Heart right ventricle (tissue), 16 donors: ENCODE measurements at regions not wholly inside any gene's neighbourhood (a gene's known extent, or its start where the extent isn't known, plus 50 kb on each side); places are given as distances from the start of the nearest gene placed in this dataset.

Experiments
- ATAC-seq, 8 donors: fragments of 200-7000 bp; cut with Tn5 transposase; one replicate each; pipeline ENCODE4 v1.9.1; 2020; ENCODE audit warnings: mild to moderate bottlenecking in 8 of 8, moderate library complexity in 8 of 8, moderate number of reproducible peaks in 1 of 8
- DNase-seq, 2 donors: peaks; one replicate each; pipeline ENCODE4 v3.0.0-alpha.2; 2020
- H3K27ac ChIP-seq, 10 donors: fragments of 200-600 bp; sonication (generic) in 2 of 10; one replicate each; pipeline versions ENCODE4 v1.5.0 to v1.8.0; 2020 to 2022; ENCODE audit warnings: mild to moderate bottlenecking in 3 of 10
- H3K27me3 ChIP-seq, 7 donors: fragments of 200-600 bp; one replicate each; pipeline ENCODE4 v1.8.0; 2021 to 2022; ENCODE audit warnings: mild to moderate bottlenecking in 2 of 7
- H3K36me3 ChIP-seq, 9 donors: fragments of 200-600 bp; sonication (generic) in 1 of 9; one replicate each; pipeline versions ENCODE4 v1.5.0 to v1.8.0; 2020 to 2022; ENCODE audit warnings: mild to moderate bottlenecking in 2 of 9
- H3K4me1 ChIP-seq, 9 donors: fragments of 200-600 bp; sonication (generic) in 1 of 9; one replicate each; pipeline versions ENCODE4 v1.5.0 to v1.8.0; 2020 to 2022; ENCODE audit warnings: mild to moderate bottlenecking in 4 of 9
- H3K4me3 ChIP-seq, 10 donors: fragments of 200-600 bp; sonication (generic) in 2 of 10; one replicate each; pipeline versions ENCODE4 v1.5.0 to v1.8.0; 2020 to 2022; ENCODE audit warnings: mild to moderate bottlenecking in 7 of 10, moderate library complexity in 2 of 10
- H3K9me3 ChIP-seq, 11 donors: fragments of 200-600 bp in 10 of 11; sonication (generic) in 2 of 11; one replicate each; pipeline versions ENCODE4 v1.5.0 to v1.8.0; 2013 to 2022; ENCODE audit warnings: mild to moderate bottlenecking in 2 of 11, control low read depth in 1 of 11, moderate library complexity in 1 of 11
- CTCF ChIP-seq, 9 donors: fragments of 200-600 bp; sonication (generic) in 2 of 9; IDR thresholded peaks; one replicate each; pipeline versions ENCODE4 v1.5.0 to v1.8.0; 2021 to 2022; ENCODE audit warnings: antibody characterized with exemption in 9 of 9, mild to moderate bottlenecking in 5 of 9, moderate library complexity in 1 of 9
- WGBS, 2 donors: extraction: QIAGEN DNeasy Blood & Tissue Kit; methylation state at CpG; one replicate each; pipeline ENCODE4 v1.1.7; 2013; ENCODE audit warnings: inconsistent platforms in 1 of 2; 5-methylcytosine and 5-hydroxymethylcytosine counted together
- intact Hi-C, 10 donors: fragments of 100-400 bp; cut with DNase I; formaldehyde crosslinking; loops; one replicate each; pipeline versions ENCODE4 v1.11.1 to v1.14.2; 2022
- donor health status: Arrhythmogenic right ventricular cardiomyopathy.
- donor health status: ischemic (EF 13 %, LVEDD 7.1; RV severe dilation, severe dysfunction).
- donor health status: healthy with polysubstance abuse.
- donor health status: DM: no; HTN: yes; CAD: no.
- donor health status: DM: no; HTN: no; CAD: no.
- donor health status: ischemic (EF 25% LVEDD 6.9; RV normal size, moderate dysfunction).
- donor health status: ischemic (EF 25% LVEDD 5.7; RV mildly dilated, moderate dysfunction).
- donor health status: healthy.
- donor health status: DM: yes; HTN: yes; CAD: no.
- donor health status: Ischemic cardiomyopathy.
- donor health status: ischemic (EF 35%, LVEDD 5.7; RV mildly dilated, moderate dysfunction).
- donor health status: nonischemic (EF 11% LVEDD 7.7; RV severe dilation, severe dysfunction).
- donor health status: DM: yes; HTN: yes; CAD: no.
- donor health status: PGD.
- donor health status: ischemic (EF 29% LVEDD 5.4; RV normal size, mild dysfunction).
- donor health status: nonischemic (EF 23%, LVEDD 6.1; RV moderate dilation, normal function).

DNA sequence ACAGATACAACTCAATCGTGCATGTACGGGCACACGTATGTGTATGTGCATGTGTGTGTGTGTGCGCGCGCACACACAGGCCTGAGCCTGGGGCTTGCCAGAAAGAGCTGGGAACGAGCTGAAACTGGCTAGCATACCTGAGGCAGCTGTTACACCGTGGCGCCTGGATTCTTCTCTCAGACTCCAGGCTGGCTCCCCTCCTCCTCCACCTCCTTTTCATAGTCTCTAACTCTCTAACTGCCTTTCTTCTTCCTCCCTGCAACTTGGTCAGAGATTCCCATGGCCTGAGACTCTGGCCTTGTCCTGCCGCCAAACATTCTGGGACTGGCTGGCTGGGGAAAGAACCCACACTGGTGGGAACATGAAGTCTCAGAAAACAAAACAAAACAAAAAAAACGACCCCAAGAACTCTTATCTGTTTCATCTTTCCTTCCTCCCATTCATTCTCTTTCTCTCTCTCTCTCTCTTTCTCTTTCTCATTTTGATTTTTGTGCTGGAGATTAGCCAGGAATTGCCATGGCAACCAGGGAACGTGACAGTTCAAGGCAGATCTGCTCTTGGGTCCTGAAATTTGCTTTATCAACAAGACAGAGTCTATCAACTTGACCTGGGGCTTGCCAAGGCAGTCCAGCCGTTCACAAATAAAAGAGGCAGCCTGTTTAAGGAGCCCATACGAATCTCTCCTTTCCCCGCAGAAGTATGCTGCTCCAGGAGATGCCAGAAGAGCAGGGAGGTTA lies 76.8 kb upstream of the SEM1 start:
- H3K27me3 ChIP-seq = no peaks in the 10 kb centered on the region
- H3K36me3 ChIP-seq = no peaks in the 10 kb centered on the region
- ATAC-seq = peak in 5 of 8 donors; percentile 20 to 65 (median 37)
- H3K4me3 ChIP-seq = peak overlapping the region in 3 of 10 donors; percentile 4 to 13 (median 10)
- 43 to 45% methylated on average over 15 of the region's 15 CpGs for WGBS, 2 donors
- no peak for TF ChIP-seq CTCF (IDR thresholded peaks at IDR 0.05)
- peaks cover 0 to 7% (median 0%) of the 10 kb centered on the region in 9 donors for H3K4me1 ChIP-seq
- intact Hi-C loops = no loop called here
- peak overlapping the region in 7 of 10 donors; percentile 9 to 42 (median 28) for H3K27ac ChIP-seq
- H3K9me3 ChIP-seq = no peaks in the 10 kb centered on the region
- DNase-seq = peak; percentile 8 to 26

DNA sequence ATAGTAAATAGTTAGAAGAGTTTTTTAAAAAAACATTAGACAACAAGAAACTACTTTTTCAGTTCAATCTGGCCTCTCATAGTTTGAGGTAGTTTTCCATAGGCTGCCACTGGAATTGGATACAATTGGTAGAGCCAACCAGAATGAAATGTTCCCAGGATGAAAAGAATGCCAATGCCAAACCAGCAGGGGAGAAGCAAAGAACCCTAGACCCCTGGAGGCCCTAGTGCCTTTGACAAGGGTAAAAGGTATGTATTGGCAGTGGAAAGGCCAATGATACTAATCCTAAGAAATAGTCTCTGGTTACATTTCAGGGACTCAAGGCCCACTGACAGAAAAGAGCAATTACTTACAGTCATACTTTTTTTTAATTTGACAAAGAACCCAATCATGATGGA lies 77.4 kb upstream of the SEM1 start:
- no peaks in the 10 kb centered on the region for H3K27me3 ChIP-seq
- H3K9me3 ChIP-seq = no peaks in the 10 kb centered on the region
- DNase-seq (no peak), ATAC-seq (no peak)
- H3K27ac ChIP-seq = peak overlapping the region in 5 of 10 donors; percentile 9 to 32 (median 23)
- peaks cover 0 to 7% (median 0%) of the 10 kb centered on the region in 9 donors for H3K4me1 ChIP-seq
- no peak overlapping the region for H3K4me3 ChIP-seq
- H3K36me3 ChIP-seq = no peaks in the 10 kb centered on the region
- no peak for TF ChIP-seq CTCF (IDR thresholded peaks at IDR 0.05)
- intact Hi-C loops = loop anchor here in 1 of 10 donors (1.0 kb wide), 1 partner anchor 9 kb away; no protein-coding TSS in a partner anchor

GRCh38 chr7:96789914-96790313 lies 80.3 kb upstream of the SEM1 start:
- H3K27me3 ChIP-seq = no peaks in the 10 kb centered on the region
- H3K9me3 ChIP-seq = no peaks in the 10 kb centered on the region
- no peak overlapping the region for H3K4me3 ChIP-seq
- DNase-seq (no peak), ATAC-seq (no peak)
- intact Hi-C loops = no loop called here
- H3K27ac ChIP-seq = no peak overlapping the region
- TF ChIP-seq CTCF (IDR thresholded peaks at IDR 0.05) = no peak
- H3K4me1 ChIP-seq = peaks cover 0 to 7% (median 0%) of the 10 kb centered on the region in 9 donors
- H3K36me3 ChIP-seq = no peaks in the 10 kb centered on the region

- H3K27ac ChIP-seq = no peak overlapping the region
- 61 to 64% methylated on average over 2 of the region's 2 CpGs for WGBS, 2 donors
- no peak for DNase-seq
- H3K9me3 ChIP-seq = no peaks in the 10 kb centered on the region
- H3K27me3 ChIP-seq = no peaks in the 10 kb centered on the region
- intact Hi-C loops = no loop called here
- H3K36me3 ChIP-seq = no peaks in the 10 kb centered on the region
- H3K4me3 ChIP-seq = no peak overlapping the region
- no peak for TF ChIP-seq CTCF (IDR thresholded peaks at IDR 0.05)
- H3K4me1 ChIP-seq = no peaks in the 10 kb centered on the region
- no peak for ATAC-seq
Measured at GRCh38 chr7:96792115-96792514, 82.5 kb upstream of the SEM1 start.
